Left ventricle myocardium inferior (tissue), 1 donor: ENCODE measurements at regions not wholly inside any gene's neighbourhood (a gene's known extent, or its start where the extent isn't known, plus 50 kb on each side); places are given as distances from the start of the nearest gene placed in this dataset.

Experiments used
- DNase-seq: peaks from one replicate; pipeline ENCODE4 v3.0.0-alpha.2; 2020
- H3K27ac ChIP-seq: fragments of 200-600 bp; replicated peaks from 2 replicates; pipeline ENCODE4 v1.8.0; 2021
- H3K27me3 ChIP-seq: fragments of 200-600 bp; 2 replicates; pipeline ENCODE4 v1.8.0; 2021; ENCODE audit warnings: low read depth
- H3K36me3 ChIP-seq: fragments of 200-600 bp; 2 replicates; pipeline ENCODE4 v1.8.0; 2021
- H3K4me1 ChIP-seq: fragments of 200-600 bp; 2 replicates; pipeline ENCODE4 v1.8.0; 2021
- H3K4me3 ChIP-seq: fragments of 200-600 bp; 2 replicates; pipeline ENCODE4 v1.8.0; 2021; ENCODE audit warnings: mild to moderate bottlenecking, moderate library complexity
- H3K9me3 ChIP-seq: fragments of 200-600 bp; replicated peaks from 2 replicates; pipeline ENCODE4 v1.8.0; 2021
- CTCF ChIP-seq: fragments of 200-600 bp; IDR thresholded peaks from 2 replicates; pipeline ENCODE4 v1.8.0; 2021; ENCODE audit warnings: antibody characterized with exemption, mild to moderate bottlenecking, borderline replicate concordance
- intact Hi-C: fragments of 100-400 bp; cut with micrococcal nuclease; formaldehyde crosslinking; loops from one replicate; pipeline ENCODE4 v1.11.0; 2022
- donor health status: DM: no; HTN: yes; CAD: no; lungs with severe emphysema.

- TF ChIP-seq CTCF: no peak
- Histone ChIP-seq H3K27me3 (no peaks in the 10 kb centered on the region), H3K36me3 (no peaks in the 10 kb centered on the region), H3K27ac (no peak overlapping the region), H3K4me3 (no peak overlapping the region), H3K4me1 (no peaks in the 10 kb centered on the region), H3K9me3 (no peaks in the 10 kb centered on the region)
- DNase-seq: no peak
- intact Hi-C loops: no loop called here
Observed at GRCh38 chr6:122081921-122082320, 317.5 kb upstream of the HSF2 start.

GRCh38 chr6:122082370-122082769 lies 317.1 kb upstream of the HSF2 start:
- no peaks in the 10 kb centered on the region for H3K9me3 ChIP-seq
- no peaks in the 10 kb centered on the region for H3K4me1 ChIP-seq
- H3K36me3 ChIP-seq: no peaks in the 10 kb centered on the region
- TF ChIP-seq CTCF: no peak
- H3K27ac ChIP-seq: no peak overlapping the region
- H3K27me3 ChIP-seq: no peaks in the 10 kb centered on the region
- intact Hi-C loops: no loop called here
- DNase-seq: no peak
- no peak overlapping the region for H3K4me3 ChIP-seq

- Histone ChIP-seq H3K27me3 (no peaks in the 10 kb centered on the region), H3K4me1 (no peaks in the 10 kb centered on the region), H3K36me3 (no peaks in the 10 kb centered on the region), H3K9me3 (no peaks in the 10 kb centered on the region), H3K4me3 (no peak overlapping the region), H3K27ac (no peak overlapping the region)
- DNase-seq: no peak
- intact Hi-C loops: no loop called here
- TF ChIP-seq CTCF: no peak
Observed at GRCh38 chr6:122092366-122092765, 307.1 kb upstream of the HSF2 start.

- no peak overlapping the region for H3K27ac ChIP-seq
- no peak for DNase-seq
- no peaks in the 10 kb centered on the region for H3K4me1 ChIP-seq
- intact Hi-C loops: no loop called here
- H3K27me3 ChIP-seq: no peaks in the 10 kb centered on the region
- no peaks in the 10 kb centered on the region for H3K9me3 ChIP-seq
- no peak for TF ChIP-seq CTCF
- no peaks in the 10 kb centered on the region for H3K36me3 ChIP-seq
- no peak overlapping the region for H3K4me3 ChIP-seq
Observed at GRCh38 chr6:122098201-122098678, 301.2 kb upstream of the HSF2 start.

- Histone ChIP-seq H3K27me3 (no peaks in the 10 kb centered on the region), H3K27ac (no peak overlapping the region), H3K4me1 (no peaks in the 10 kb centered on the region), H3K9me3 (no peaks in the 10 kb centered on the region), H3K4me3 (no peak overlapping the region), H3K36me3 (no peaks in the 10 kb centered on the region)
- no peak for TF ChIP-seq CTCF
- intact Hi-C loops: no loop called here
- no peak for DNase-seq
Observed at GRCh38 chr6:122102026-122102425, 297.4 kb upstream of the HSF2 start.
